ENCODE measurements at regions not wholly inside any gene's neighbourhood (a gene's known extent, or its start where the extent isn't known, plus 50 kb on each side); places are given as distances from the start of the nearest gene placed in this dataset.

DNA sequence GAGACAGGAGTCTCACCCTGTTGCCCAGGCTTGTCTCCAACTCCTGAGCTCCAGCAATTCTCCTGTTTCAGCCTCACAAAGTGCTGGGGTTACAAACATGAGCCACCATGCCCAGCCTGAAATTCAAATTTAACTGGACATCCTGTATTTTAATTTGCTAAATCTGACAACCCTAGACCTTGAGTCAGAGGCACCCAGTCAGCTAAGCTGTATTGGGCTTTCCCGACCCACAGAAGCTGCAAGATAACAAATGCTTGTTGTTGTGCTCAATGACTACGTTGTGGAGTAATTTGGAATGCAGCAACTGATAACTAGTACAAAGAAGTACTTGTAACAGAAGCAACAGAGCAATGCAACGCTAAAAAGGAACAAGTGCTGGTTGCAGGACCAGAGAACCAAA is 533.1 kb downstream of the NTRK2 start:
- no peaks in the 10 kb centered on the region for H3K36me3 Mint-ChIP-seq (ENCODE audit: unreplicated experiment)
- TF ChIP-seq, protein P1, sequence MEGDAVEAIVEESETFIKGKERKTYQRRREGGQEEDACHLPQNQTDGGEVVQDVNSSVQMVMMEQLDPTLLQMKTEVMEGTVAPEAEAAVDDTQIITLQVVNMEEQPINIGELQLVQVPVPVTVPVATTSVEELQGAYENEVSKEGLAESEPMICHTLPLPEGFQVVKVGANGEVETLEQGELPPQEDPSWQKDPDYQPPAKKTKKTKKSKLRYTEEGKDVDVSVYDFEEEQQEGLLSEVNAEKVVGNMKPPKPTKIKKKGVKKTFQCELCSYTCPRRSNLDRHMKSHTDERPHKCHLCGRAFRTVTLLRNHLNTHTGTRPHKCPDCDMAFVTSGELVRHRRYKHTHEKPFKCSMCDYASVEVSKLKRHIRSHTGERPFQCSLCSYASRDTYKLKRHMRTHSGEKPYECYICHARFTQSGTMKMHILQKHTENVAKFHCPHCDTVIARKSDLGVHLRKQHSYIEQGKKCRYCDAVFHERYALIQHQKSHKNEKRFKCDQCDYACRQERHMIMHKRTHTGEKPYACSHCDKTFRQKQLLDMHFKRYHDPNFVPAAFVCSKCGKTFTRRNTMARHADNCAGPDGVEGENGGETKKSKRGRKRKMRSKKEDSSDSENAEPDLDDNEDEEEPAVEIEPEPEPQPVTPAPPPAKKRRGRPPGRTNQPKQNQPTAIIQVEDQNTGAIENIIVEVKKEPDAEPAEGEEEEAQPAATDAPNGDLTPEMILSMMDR (IDR thresholded peaks at IDR 0.05; ENCODE audit: partially characterized antibody, unreplicated experiment): no peak
- no peak for DNase-seq
- no peak overlapping the region for H3K4me3 Mint-ChIP-seq (ENCODE audit: unreplicated experiment)
- H3K27ac Mint-ChIP-seq (ENCODE audit: unreplicated experiment): no peak overlapping the region
- no peaks in the 10 kb centered on the region for H3K27me3 Mint-ChIP-seq (ENCODE audit: unreplicated experiment)
- H3K9me3 Mint-ChIP-seq (ENCODE audit: unreplicated experiment): peaks cover 2% of the 10 kb centered on the region
- peaks cover 2% of the 10 kb centered on the region for H3K4me1 Mint-ChIP-seq (ENCODE audit: low read depth, unreplicated experiment)

DNA sequence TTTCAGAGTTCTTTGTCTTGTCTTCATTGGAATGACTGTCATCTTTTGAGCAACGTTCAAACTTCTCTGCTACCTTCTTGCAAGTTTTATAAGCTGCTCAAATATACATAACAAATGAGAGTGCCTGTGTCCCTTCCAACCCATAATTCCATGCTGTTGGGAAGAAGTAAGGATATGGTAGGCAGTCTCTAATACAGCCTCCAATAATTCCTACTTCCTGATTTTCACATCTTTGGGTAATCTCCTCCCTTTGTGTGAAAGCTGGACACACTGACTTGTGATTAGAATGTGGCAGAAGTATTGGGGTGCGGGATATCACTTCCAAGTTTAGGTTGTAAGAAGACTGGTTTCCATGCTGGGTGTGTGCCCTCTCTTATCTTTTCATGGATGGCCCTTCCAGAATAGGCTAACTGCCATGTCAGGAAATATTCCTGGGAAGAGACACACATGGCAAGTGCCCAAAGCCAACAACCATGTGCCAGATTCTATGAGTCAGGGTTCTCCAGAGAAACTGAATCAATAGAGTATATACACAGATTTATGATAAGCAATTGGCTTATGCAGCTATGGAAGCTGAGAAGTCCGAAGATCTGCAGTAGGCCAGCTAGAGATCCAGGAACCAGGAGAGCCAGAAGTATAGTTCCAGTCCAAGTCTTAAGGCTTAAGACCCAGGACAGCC is 531.3 kb downstream of the NTRK2 start:
- Mint-ChIP-seq H3K36me3 (ENCODE audit: unreplicated experiment) (no peaks in the 10 kb centered on the region), H3K4me3 (ENCODE audit: unreplicated experiment) (no peak overlapping the region), H3K9me3 (ENCODE audit: unreplicated experiment) (no peaks in the 10 kb centered on the region), H3K4me1 (ENCODE audit: low read depth, unreplicated experiment) (peaks cover 2% of the 10 kb centered on the region), H3K27ac (ENCODE audit: unreplicated experiment) (no peak overlapping the region), H3K27me3 (ENCODE audit: unreplicated experiment) (no peaks in the 10 kb centered on the region)
- TF ChIP-seq, protein P1 (IDR thresholded peaks at IDR 0.05; ENCODE audit: partially characterized antibody, unreplicated experiment): no peak
- DNase-seq: no peak

DNA sequence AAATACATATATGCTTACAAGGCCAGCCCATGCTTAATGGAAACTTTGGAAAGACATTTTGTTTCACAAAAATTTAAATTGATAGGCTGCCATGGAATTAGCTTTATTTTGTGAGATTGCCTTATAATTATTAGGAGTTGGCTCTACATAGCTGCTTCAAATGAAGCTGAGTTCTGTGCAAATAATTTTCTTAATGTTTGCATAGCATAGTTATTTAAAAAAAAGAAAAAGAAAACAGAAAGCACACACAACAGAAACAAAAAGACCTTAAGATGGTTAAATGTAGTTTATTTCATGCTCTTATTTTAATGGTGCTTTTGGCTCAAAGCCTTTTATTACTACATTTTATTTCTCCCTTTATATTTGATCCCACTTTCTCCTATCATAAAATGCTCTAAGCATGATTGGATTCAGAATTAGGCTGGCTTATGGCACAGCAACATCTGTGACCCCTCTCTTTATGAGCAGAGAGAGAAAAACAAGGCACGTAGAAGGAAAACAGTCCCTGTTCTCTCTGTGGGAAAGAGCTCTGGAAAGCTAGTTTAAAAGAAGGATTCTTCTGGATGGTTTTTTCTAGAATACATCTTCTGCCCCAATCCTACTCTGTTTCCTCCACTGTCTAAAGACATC is 530.5 kb downstream of the NTRK2 start:
- DNase-seq: no peak
- no peaks in the 10 kb centered on the region for H3K9me3 Mint-ChIP-seq (ENCODE audit: unreplicated experiment)
- TF ChIP-seq, protein P1 (IDR thresholded peaks at IDR 0.05; ENCODE audit: partially characterized antibody, unreplicated experiment): no peak
- H3K36me3 Mint-ChIP-seq (ENCODE audit: unreplicated experiment): peaks cover 3% of the 10 kb centered on the region
- H3K27me3 Mint-ChIP-seq (ENCODE audit: unreplicated experiment): no peaks in the 10 kb centered on the region
- H3K4me1 Mint-ChIP-seq (ENCODE audit: low read depth, unreplicated experiment): peaks cover 2% of the 10 kb centered on the region
- H3K4me3 Mint-ChIP-seq (ENCODE audit: unreplicated experiment): no peak overlapping the region
- no peak overlapping the region for H3K27ac Mint-ChIP-seq (ENCODE audit: unreplicated experiment)

DNA sequence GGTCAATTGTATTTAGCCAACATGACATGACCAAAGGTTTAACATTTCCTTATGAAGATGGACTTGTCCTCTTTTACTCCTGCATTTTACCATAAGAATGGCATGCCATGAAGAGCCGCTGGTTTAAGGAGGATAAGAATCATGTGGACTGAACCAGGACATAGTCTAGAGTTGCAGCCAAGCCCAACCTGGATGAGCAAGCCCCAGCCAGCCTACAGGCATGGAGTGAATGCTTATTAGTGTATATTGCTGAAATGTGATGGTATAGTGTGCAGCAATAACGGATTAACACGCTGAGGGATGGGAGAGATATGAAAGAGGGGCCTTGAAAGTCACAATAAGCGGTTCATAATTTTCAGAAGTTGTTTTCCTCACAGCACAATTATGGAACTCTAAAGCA is 523.2 kb downstream of the NTRK2 start:
- TF ChIP-seq, protein P1 (IDR thresholded peaks at IDR 0.05; ENCODE audit: partially characterized antibody, unreplicated experiment): no peak
- H3K4me1 Mint-ChIP-seq (ENCODE audit: low read depth, unreplicated experiment): no peaks in the 10 kb centered on the region
- H3K27ac Mint-ChIP-seq (ENCODE audit: unreplicated experiment): no peak overlapping the region
- H3K36me3 Mint-ChIP-seq (ENCODE audit: unreplicated experiment): peaks cover 5% of the 10 kb centered on the region
- H3K27me3 Mint-ChIP-seq (ENCODE audit: unreplicated experiment): no peaks in the 10 kb centered on the region
- no peak for DNase-seq
- H3K9me3 Mint-ChIP-seq (ENCODE audit: unreplicated experiment): no peaks in the 10 kb centered on the region
- no peak overlapping the region for H3K4me3 Mint-ChIP-seq (ENCODE audit: unreplicated experiment)

DNA sequence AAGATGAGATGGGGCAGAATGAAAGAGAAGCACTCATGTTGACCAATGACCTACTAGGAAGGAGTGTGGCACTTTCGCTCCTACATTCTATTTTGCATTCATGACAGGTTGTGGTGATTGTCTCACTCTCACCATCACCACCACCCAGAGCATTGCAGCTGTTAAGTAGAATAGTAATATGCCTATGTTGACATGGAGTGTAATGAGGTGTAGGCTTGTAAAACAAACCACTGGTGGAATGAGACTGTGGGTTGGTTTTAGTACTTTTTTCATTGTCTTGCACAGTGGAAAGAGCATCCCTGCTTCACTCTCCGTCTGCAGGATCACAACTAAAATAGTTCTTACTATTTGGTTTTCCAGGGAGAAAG is 516.7 kb downstream of the NTRK2 start:
- Mint-ChIP-seq H3K4me3 (ENCODE audit: unreplicated experiment) (peak overlapping the region; percentile 9), H3K4me1 (ENCODE audit: low read depth, unreplicated experiment) (peaks cover 3% of the 10 kb centered on the region), H3K36me3 (ENCODE audit: unreplicated experiment) (no peaks in the 10 kb centered on the region), H3K27ac (ENCODE audit: unreplicated experiment) (no peak overlapping the region), H3K27me3 (ENCODE audit: unreplicated experiment) (no peaks in the 10 kb centered on the region), H3K9me3 (ENCODE audit: unreplicated experiment) (no peaks in the 10 kb centered on the region)
- DNase-seq: no peak
- TF ChIP-seq, protein P1 (IDR thresholded peaks at IDR 0.05; ENCODE audit: partially characterized antibody, unreplicated experiment): no peak

All from glutamatergic neuron (in vitro differentiated cells).